Hepatocyte (in vitro differentiated cells): ENCODE measurements at regions not wholly inside any gene's neighbourhood (a gene's known extent, or its start where the extent isn't known, plus 50 kb on each side); places are given as distances from the start of the nearest gene placed in this dataset.

ENCODE experiments used
- EZH2 ChIP-seq: fragments of 200-600 bp; sonication (generic); IDR thresholded peaks from 2 replicates; pipeline ENCODE4 v1.6.1; 2016; ENCODE audit warnings: antibody characterized with exemption, mild to moderate bottlenecking, borderline replicate concordance
- EZH2phosphoT487 ChIP-seq: fragments of 200-600 bp; sonication (generic); IDR thresholded peaks from one replicate; pipeline ENCODE4 v1.6.1; 2018; ENCODE audit warnings: antibody characterized with exemption, mild to moderate bottlenecking, low read depth, moderate library complexity; ENCODE audit not compliant: unreplicated experiment, severe bottlenecking
- TF ChIP-seq, protein P1 (sequence below): fragments of 200-600 bp; sonication (generic); IDR thresholded peaks from 2 replicates; pipeline ENCODE4 v1.5.1; 2016; ENCODE audit warnings: antibody characterized with exemption, mild to moderate bottlenecking; ENCODE audit not compliant: poor library complexity

- TF ChIP-seq, protein P1, sequence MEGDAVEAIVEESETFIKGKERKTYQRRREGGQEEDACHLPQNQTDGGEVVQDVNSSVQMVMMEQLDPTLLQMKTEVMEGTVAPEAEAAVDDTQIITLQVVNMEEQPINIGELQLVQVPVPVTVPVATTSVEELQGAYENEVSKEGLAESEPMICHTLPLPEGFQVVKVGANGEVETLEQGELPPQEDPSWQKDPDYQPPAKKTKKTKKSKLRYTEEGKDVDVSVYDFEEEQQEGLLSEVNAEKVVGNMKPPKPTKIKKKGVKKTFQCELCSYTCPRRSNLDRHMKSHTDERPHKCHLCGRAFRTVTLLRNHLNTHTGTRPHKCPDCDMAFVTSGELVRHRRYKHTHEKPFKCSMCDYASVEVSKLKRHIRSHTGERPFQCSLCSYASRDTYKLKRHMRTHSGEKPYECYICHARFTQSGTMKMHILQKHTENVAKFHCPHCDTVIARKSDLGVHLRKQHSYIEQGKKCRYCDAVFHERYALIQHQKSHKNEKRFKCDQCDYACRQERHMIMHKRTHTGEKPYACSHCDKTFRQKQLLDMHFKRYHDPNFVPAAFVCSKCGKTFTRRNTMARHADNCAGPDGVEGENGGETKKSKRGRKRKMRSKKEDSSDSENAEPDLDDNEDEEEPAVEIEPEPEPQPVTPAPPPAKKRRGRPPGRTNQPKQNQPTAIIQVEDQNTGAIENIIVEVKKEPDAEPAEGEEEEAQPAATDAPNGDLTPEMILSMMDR, result no peak
- TF ChIP-seq EZH2, result no peak
- TF ChIP-seq EZH2phosphoT487, result no peak
Observed at GRCh38 chrX:9367421-9367820, 97.4 kb upstream of the TBL1X start.
